Activated CD4-positive, alpha-beta T cell treated with anti-CD3 and anti-CD28 coated beads for 36 hours (primary cell): ENCODE measurements at regions not wholly inside any gene's neighbourhood (a gene's known extent, or its start where the extent isn't known, plus 50 kb on each side); places are given as distances from the start of the nearest gene placed in this dataset.
"Not testable (repeated sequence)": the region's sequence is repeated elsewhere in the genome, so short reads cannot be mapped to it uniquely, and the experiment has no call there.

Experiments
- ATAC-seq: fragments of 200-7000 bp; cut with Tn5 transposase; one replicate; pipeline ENCODE4 v1.10.0; 2021; ENCODE audit warnings: mild to moderate bottlenecking, moderate library complexity
- CTCF ChIA-PET: fragments of 350-600 bp; sonication (Branson Sonifier 250); formaldehyde crosslinking; loops from one replicate; lab custom pipeline; 2021; ENCODE audit warnings: antibody characterized with exemption; lab: Charles Lee
- POLR2A ChIA-PET: fragments of 350-600 bp; sonication (Branson Sonifier 250); formaldehyde crosslinking; loops from one replicate; lab custom pipeline; 2021; ENCODE audit warnings: antibody characterized with exemption, inconsistent platforms; lab: Charles Lee
- DNase-seq: peaks from one replicate; pipeline ENCODE4 v3.0.0-alpha.2; 2020
- H3K27ac Mint-ChIP-seq: one replicate; pipeline ENCODE4 v1.8.0; 2021; ENCODE audit warnings: mixed read lengths
- H3K27me3 Mint-ChIP-seq: one replicate; pipeline ENCODE4 v1.8.0; 2021; ENCODE audit warnings: mixed read lengths
- H3K36me3 Mint-ChIP-seq: one replicate; pipeline ENCODE4 v1.8.0; 2021; ENCODE audit warnings: low read depth, mixed read lengths
- H3K4me1 Mint-ChIP-seq: one replicate; pipeline ENCODE4 v1.8.0; 2021; ENCODE audit warnings: mixed read lengths
- H3K4me3 Mint-ChIP-seq: one replicate; pipeline ENCODE4 v1.8.0; 2021; ENCODE audit warnings: mild to moderate bottlenecking, moderate library complexity, mixed read lengths
- H3K9me3 Mint-ChIP-seq: one replicate; pipeline ENCODE4 v1.8.0; 2021; ENCODE audit warnings: low read depth, mixed read lengths
- intact Hi-C, 2 experiments: fragments of 100-400 bp; cut with DNase I in 1 of 2; cut with micrococcal nuclease in 1 of 2; formaldehyde crosslinking; loops; one replicate each; pipeline versions ENCODE4 v1.14.2 to v1.15.1; 2022 to 2024; cut with DNase I, micrococcal nuclease

- no peak overlapping the region for H3K27ac Mint-ChIP-seq
- no peaks in the 10 kb centered on the region for H3K27me3 Mint-ChIP-seq
- no peak overlapping the region for H3K4me3 Mint-ChIP-seq
- CTCF ChIA-PET, result no interaction called here
- POLR2A ChIA-PET, result no interaction called here
- intact Hi-C loops, result no loop called here
- peaks cover 9% of the 10 kb centered on the region for H3K9me3 Mint-ChIP-seq
- DNase-seq (no peak), ATAC-seq (no peak)
- H3K4me1 Mint-ChIP-seq, result no peaks in the 10 kb centered on the region
- H3K36me3 Mint-ChIP-seq, result peaks cover 2% of the 10 kb centered on the region
Observed at GRCh38 chr13:80688593-80688992, 347.7 kb upstream of the SPRY2 start.

- POLR2A ChIA-PET, result no interaction called here
- H3K27me3 Mint-ChIP-seq, result no peaks in the 10 kb centered on the region
- ATAC-seq, result no peak
- H3K27ac Mint-ChIP-seq, result no peak overlapping the region
- H3K9me3 Mint-ChIP-seq, result peaks cover 2% of the 10 kb centered on the region
- intact Hi-C loops, result no loop called here
- CTCF ChIA-PET, result no interaction called here
- no peaks in the 10 kb centered on the region for H3K4me1 Mint-ChIP-seq
- H3K36me3 Mint-ChIP-seq, result peaks cover 2% of the 10 kb centered on the region
- H3K4me3 Mint-ChIP-seq, result no peak overlapping the region
- no peak for DNase-seq
Observed at GRCh38 chr13:80685942-80686341, 345.0 kb upstream of the SPRY2 start.

- H3K27ac Mint-ChIP-seq, result no peak overlapping the region
- H3K36me3 Mint-ChIP-seq, result peaks cover 2% of the 10 kb centered on the region
- no peak for ATAC-seq
- H3K4me3 Mint-ChIP-seq, result no peak overlapping the region
- POLR2A ChIA-PET, result no interaction called here
- H3K9me3 Mint-ChIP-seq, result peaks cover 2% of the 10 kb centered on the region
- no peaks in the 10 kb centered on the region for H3K4me1 Mint-ChIP-seq
- CTCF ChIA-PET, result no interaction called here
- intact Hi-C loops, result no loop called here
- no peaks in the 10 kb centered on the region for H3K27me3 Mint-ChIP-seq
- DNase-seq, result no peak
Observed at GRCh38 chr13:80684217-80684991, 343.5 kb upstream of the SPRY2 start.

GRCh38 chr13:80680786-80681366, 339.9 kb upstream of the SPRY2 start:
- Mint-ChIP-seq H3K27ac (no peak overlapping the region), H3K27me3 (no peaks in the 10 kb centered on the region), H3K9me3 (peaks cover 8% of the 10 kb centered on the region), H3K36me3 (no peaks in the 10 kb centered on the region), H3K4me3 (no peak overlapping the region), H3K4me1 (no peaks in the 10 kb centered on the region)
- ChIA-PET CTCF (no interaction called here), POLR2A (no interaction called here)
- DNase-seq, result no peak
- no peak for ATAC-seq
- intact Hi-C loops, result no loop called here

GRCh38 chr13:80679423-80679822, 338.5 kb upstream of the SPRY2 start:
- intact Hi-C loops, result no loop called here
- Mint-ChIP-seq H3K4me3 (no peak overlapping the region), H3K27me3 (no peaks in the 10 kb centered on the region), H3K4me1 (no peaks in the 10 kb centered on the region), H3K27ac (no peak overlapping the region), H3K36me3 (no peaks in the 10 kb centered on the region), H3K9me3 (peaks cover 8% of the 10 kb centered on the region)
- CTCF ChIA-PET, result no interaction called here
- DNase-seq, result no peak
- ATAC-seq, result no peak
- POLR2A ChIA-PET, result no interaction called here

- H3K4me1 Mint-ChIP-seq, result no peaks in the 10 kb centered on the region
Observed at GRCh38 chr13:80677227-80677626, 336.3 kb upstream of the SPRY2 start.

GRCh38 chr13:80675442-80675841, 334.5 kb upstream of the SPRY2 start:
- H3K27ac Mint-ChIP-seq, intact Hi-C loops, POLR2A ChIA-PET, H3K4me1 Mint-ChIP-seq, H3K27me3 Mint-ChIP-seq, H3K36me3 Mint-ChIP-seq, ATAC-seq, H3K4me3 Mint-ChIP-seq, DNase-seq, CTCF ChIA-PET: not testable (repeated sequence)
- peaks cover 18% of the 10 kb centered on the region for H3K9me3 Mint-ChIP-seq

More at GRCh38 chr13:80677227-80677626, 336.3 kb upstream of the SPRY2 start:
- ATAC-seq (no peak), DNase-seq (no peak)
- no peak overlapping the region for H3K27ac Mint-ChIP-seq
- intact Hi-C loops, result no loop called here
- ChIA-PET CTCF (no interaction called here), POLR2A (no interaction called here)
- H3K9me3 Mint-ChIP-seq, result peaks cover 11% of the 10 kb centered on the region
- H3K4me3 Mint-ChIP-seq, result no peak overlapping the region
- H3K27me3 Mint-ChIP-seq, result no peaks in the 10 kb centered on the region
- H3K36me3 Mint-ChIP-seq, result no peaks in the 10 kb centered on the region

- intact Hi-C loops, result no loop called here
- ChIA-PET CTCF (no interaction called here), POLR2A (no interaction called here)
- no peaks in the 10 kb centered on the region for H3K36me3 Mint-ChIP-seq
- H3K4me3 Mint-ChIP-seq, result no peak overlapping the region
- no peak for ATAC-seq
- no peaks in the 10 kb centered on the region for H3K4me1 Mint-ChIP-seq
- no peak for DNase-seq
- H3K9me3 Mint-ChIP-seq, result peaks cover 12% of the 10 kb centered on the region
- H3K27ac Mint-ChIP-seq, result no peak overlapping the region
- no peaks in the 10 kb centered on the region for H3K27me3 Mint-ChIP-seq
Observed at GRCh38 chr13:80671773-80672172, 330.8 kb upstream of the SPRY2 start.

GRCh38 chr13:80669112-80669511, 328.2 kb upstream of the SPRY2 start:
- no peaks in the 10 kb centered on the region for H3K4me1 Mint-ChIP-seq
- DNase-seq (no peak), ATAC-seq (no peak)
- H3K4me3 Mint-ChIP-seq, result no peak overlapping the region
- peaks cover 10% of the 10 kb centered on the region for H3K9me3 Mint-ChIP-seq
- H3K27me3 Mint-ChIP-seq, result no peaks in the 10 kb centered on the region
- ChIA-PET POLR2A (no interaction called here), CTCF (no interaction called here)
- no peak overlapping the region for H3K27ac Mint-ChIP-seq
- intact Hi-C loops, result no loop called here
- H3K36me3 Mint-ChIP-seq, result no peaks in the 10 kb centered on the region

GRCh38 chr13:80668452-80668851, 327.5 kb upstream of the SPRY2 start:
- no peak overlapping the region for H3K4me3 Mint-ChIP-seq
- H3K4me1 Mint-ChIP-seq, result no peaks in the 10 kb centered on the region
- H3K36me3 Mint-ChIP-seq, result no peaks in the 10 kb centered on the region
- ChIA-PET POLR2A (no interaction called here), CTCF (no interaction called here)
- ATAC-seq (no peak), DNase-seq (no peak)
- no peaks in the 10 kb centered on the region for H3K27me3 Mint-ChIP-seq
- peaks cover 9% of the 10 kb centered on the region for H3K9me3 Mint-ChIP-seq
- H3K27ac Mint-ChIP-seq, result no peak overlapping the region
- intact Hi-C loops, result no loop called here

- POLR2A ChIA-PET, result no interaction called here
- no peaks in the 10 kb centered on the region for H3K27me3 Mint-ChIP-seq
- no peak for DNase-seq
- no peak overlapping the region for H3K4me3 Mint-ChIP-seq
- no peaks in the 10 kb centered on the region for H3K36me3 Mint-ChIP-seq
- H3K4me1 Mint-ChIP-seq, result no peaks in the 10 kb centered on the region
- CTCF ChIA-PET, result interaction anchor here (0.5 kb wide), 1 partner anchor 244 kb away, joined by 3 read pairs; no protein-coding TSS in a partner anchor
- no peak for ATAC-seq
- peaks cover 8% of the 10 kb centered on the region for H3K9me3 Mint-ChIP-seq
- intact Hi-C loops, result no loop called here
- no peak overlapping the region for H3K27ac Mint-ChIP-seq
Observed at GRCh38 chr13:80666782-80667552, 326.0 kb upstream of the SPRY2 start.
